H1 (cell line): ENCODE measurements at regions not wholly inside any gene's neighbourhood (a gene's known extent, or its start where the extent isn't known, plus 50 kb on each side); places are given as distances from the start of the nearest gene placed in this dataset.

ENCODE experiments used
- ASH2L ChIP-seq: fragments of 200-600, 300-600 bp; sonication (generic); IDR thresholded peaks from one replicate; pipeline ENCODE4 v1.7.1; 2017; ENCODE audit warnings: low read length
- CREB1 ChIP-seq: IDR thresholded peaks from 2 replicates; pipeline ENCODE4 v1.6.1; 2012; ENCODE audit warnings: inconsistent platforms
- MAFK ChIP-seq: IDR thresholded peaks from 2 replicates; pipeline ENCODE4 v1.6.1; 2012; ENCODE audit warnings: low read depth, mild to moderate bottlenecking, improper control_type of control experiment, low read length
- NRF1 ChIP-seq: IDR thresholded peaks from 2 replicates; pipeline ENCODE4 v1.6.1; 2011; ENCODE audit warnings: mild to moderate bottlenecking, low read depth, low read length, improper control_type of control experiment
- RNF2 ChIP-seq: fragments of 200-900, 300-1000 bp; sonication (generic); IDR thresholded peaks from 2 replicates; pipeline ENCODE4 v1.7.1; 2016; ENCODE audit warnings: borderline replicate concordance, low read depth, mild to moderate bottlenecking, antibody characterized with exemption, low read length; ENCODE audit not compliant: poor library complexity, severe bottlenecking; ENCODE audit errors: missing control alignments
- SUZ12 ChIP-seq: fragments of 200-600 bp; sonication (generic); IDR thresholded peaks from 2 replicates; pipeline ENCODE4 v1.6.1; 2012; ENCODE audit warnings: mild to moderate bottlenecking, inconsistent platforms, low read length, moderate library complexity, mixed read lengths
- TAF1 ChIP-seq: IDR thresholded peaks from 2 replicates; pipeline ENCODE4 v1.6.1; 2011; ENCODE audit warnings: mild to moderate bottlenecking, low read depth, low read length
- USF2 ChIP-seq: IDR thresholded peaks from 2 replicates; pipeline ENCODE4 v1.6.1; 2011; ENCODE audit warnings: low read length, improper control_type of control experiment

- TF ChIP-seq RNF2 (no peak), USF2 (no peak), ASH2L (no peak), TAF1 (no peak), CREB1 (no peak), SUZ12 (no peak), NRF1 (no peak), MAFK (no peak)
Measured at GRCh38 chr7:49700841-49701240, 72.6 kb upstream of the VWC2 start (continued).
